Mucosa of descending colon (tissue), 3 donors: ENCODE measurements at regions not wholly inside any gene's neighbourhood (a gene's known extent, or its start where the extent isn't known, plus 50 kb on each side); places are given as distances from the start of the nearest gene placed in this dataset.
A peak's percentile ranks its signal among the peaks of the same experiment; 100 is the strongest.

Experiments
- ATAC-seq: fragments of 200-7000 bp; cut with Tn5 transposase; one replicate; pipeline ENCODE4 v1.9.1; 2020; ENCODE audit warnings: mild to moderate bottlenecking, moderate library complexity
- DNase-seq, 3 donors: peaks; one replicate each; pipeline ENCODE4 v3.0.0-alpha.2; 2020
- H3K36me3 ChIP-seq: fragments of 200-600 bp; one replicate; pipeline ENCODE4 v1.8.0; 2021; ENCODE audit warnings: low read depth, mild to moderate bottlenecking
- H3K4me1 ChIP-seq: fragments of 200-600 bp; one replicate; pipeline ENCODE4 v1.8.0; 2021; ENCODE audit warnings: low read depth, mild to moderate bottlenecking
- H3K4me3 ChIP-seq: fragments of 200-600 bp; one replicate; pipeline ENCODE4 v1.8.0; 2021; ENCODE audit warnings: mild to moderate bottlenecking
- H3K9me3 ChIP-seq: fragments of 200-600 bp; one replicate; pipeline ENCODE4 v1.8.0; 2021; ENCODE audit warnings: mild to moderate bottlenecking
- intact Hi-C, 2 donors: fragments of 100-400 bp; cut with DNase I in 1 of 2; cut with micrococcal nuclease in 1 of 2; formaldehyde crosslinking; loops; one replicate each; pipeline versions ENCODE4 v1.11.0 to v1.11.1; 2022; cut with DNase I, micrococcal nuclease
- TF ChIP-seq, protein P1 (sequence below): fragments of 200-600 bp; IDR thresholded peaks from one replicate; pipeline ENCODE4 v1.8.0; 2022; ENCODE audit warnings: antibody characterized with exemption, mild to moderate bottlenecking
- donor health status: DM: no; HTN: no; CAD: no; lungs with moderate emphysema.
- donor health status: DM: no; HTN: no; CAD: no.
- donor health status: DM: no; HTN: yes; CAD: no.

DNA sequence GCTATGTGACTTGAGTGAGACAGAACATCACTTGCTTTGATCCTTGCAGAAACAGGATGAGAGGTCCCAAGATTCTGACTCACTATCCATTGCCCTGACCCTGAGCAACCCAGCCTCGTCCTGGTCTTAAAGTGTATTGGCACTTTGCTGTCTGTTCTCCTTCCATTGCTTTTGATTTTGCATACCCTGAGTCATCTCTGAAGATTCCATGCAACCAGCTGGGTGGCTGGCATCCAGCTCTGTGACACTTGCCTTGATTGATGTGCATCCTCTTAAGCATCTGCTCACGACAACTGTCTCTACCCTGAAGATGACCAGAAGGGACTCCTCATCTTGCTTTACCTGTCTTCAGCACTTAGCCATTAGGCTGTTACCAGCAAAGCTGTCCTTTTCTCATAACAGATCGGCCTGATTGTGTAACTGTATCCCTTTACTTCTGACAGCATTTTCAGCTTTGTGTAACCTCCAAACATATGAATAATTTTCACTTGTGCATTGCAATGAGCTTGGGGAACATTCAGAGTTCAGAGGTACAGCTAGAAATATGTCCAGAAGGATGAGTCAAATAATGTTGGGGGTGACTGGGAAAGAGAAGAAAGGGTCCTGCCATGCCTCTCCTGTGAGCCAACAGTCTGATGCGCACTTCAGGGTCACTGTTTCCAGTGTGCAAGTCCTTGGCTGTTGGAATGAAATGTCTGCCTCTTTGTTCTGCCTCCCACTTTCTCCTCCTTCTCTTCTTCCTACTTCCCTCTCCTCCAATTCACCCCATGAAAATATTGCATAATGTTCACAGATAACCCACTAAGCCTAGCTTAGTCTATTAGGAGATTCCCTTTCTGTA lies 249.7 kb upstream of the OSR1 start:
- TF ChIP-seq, protein P1, sequence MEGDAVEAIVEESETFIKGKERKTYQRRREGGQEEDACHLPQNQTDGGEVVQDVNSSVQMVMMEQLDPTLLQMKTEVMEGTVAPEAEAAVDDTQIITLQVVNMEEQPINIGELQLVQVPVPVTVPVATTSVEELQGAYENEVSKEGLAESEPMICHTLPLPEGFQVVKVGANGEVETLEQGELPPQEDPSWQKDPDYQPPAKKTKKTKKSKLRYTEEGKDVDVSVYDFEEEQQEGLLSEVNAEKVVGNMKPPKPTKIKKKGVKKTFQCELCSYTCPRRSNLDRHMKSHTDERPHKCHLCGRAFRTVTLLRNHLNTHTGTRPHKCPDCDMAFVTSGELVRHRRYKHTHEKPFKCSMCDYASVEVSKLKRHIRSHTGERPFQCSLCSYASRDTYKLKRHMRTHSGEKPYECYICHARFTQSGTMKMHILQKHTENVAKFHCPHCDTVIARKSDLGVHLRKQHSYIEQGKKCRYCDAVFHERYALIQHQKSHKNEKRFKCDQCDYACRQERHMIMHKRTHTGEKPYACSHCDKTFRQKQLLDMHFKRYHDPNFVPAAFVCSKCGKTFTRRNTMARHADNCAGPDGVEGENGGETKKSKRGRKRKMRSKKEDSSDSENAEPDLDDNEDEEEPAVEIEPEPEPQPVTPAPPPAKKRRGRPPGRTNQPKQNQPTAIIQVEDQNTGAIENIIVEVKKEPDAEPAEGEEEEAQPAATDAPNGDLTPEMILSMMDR = no peak
- intact Hi-C loops = no loop called here
- H3K36me3 ChIP-seq = no peaks in the 10 kb centered on the region
- H3K4me3 ChIP-seq = no peak overlapping the region
- ATAC-seq (peak; percentile 16), DNase-seq (no peak)
- H3K9me3 ChIP-seq = no peaks in the 10 kb centered on the region
- no peaks in the 10 kb centered on the region for H3K4me1 ChIP-seq

DNA sequence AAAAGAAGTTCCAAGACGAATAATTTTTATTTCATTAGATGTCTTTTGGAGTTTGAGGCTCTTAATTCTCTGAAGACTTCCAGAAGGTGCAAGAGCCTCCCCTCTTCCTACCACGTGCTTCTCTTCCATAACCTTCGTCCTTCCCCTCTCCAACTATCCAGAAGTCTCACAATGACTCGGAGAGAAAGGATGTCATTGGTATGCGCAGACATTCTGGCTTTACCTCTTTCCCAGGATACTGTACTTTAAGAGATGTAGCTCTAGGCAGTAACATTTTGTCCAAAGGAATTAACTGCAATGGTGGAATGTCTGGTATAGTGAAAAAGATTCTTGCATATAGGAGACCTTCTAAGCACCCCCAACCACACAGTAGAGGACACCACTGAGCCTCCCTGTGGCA lies 249.0 kb upstream of the OSR1 start:
- Histone ChIP-seq H3K9me3 (no peaks in the 10 kb centered on the region), H3K4me1 (no peaks in the 10 kb centered on the region), H3K36me3 (no peaks in the 10 kb centered on the region), H3K4me3 (no peak overlapping the region)
- ATAC-seq = no peak
- no peak for DNase-seq
- TF ChIP-seq, protein P1 = no peak
- intact Hi-C loops = no loop called here

DNA sequence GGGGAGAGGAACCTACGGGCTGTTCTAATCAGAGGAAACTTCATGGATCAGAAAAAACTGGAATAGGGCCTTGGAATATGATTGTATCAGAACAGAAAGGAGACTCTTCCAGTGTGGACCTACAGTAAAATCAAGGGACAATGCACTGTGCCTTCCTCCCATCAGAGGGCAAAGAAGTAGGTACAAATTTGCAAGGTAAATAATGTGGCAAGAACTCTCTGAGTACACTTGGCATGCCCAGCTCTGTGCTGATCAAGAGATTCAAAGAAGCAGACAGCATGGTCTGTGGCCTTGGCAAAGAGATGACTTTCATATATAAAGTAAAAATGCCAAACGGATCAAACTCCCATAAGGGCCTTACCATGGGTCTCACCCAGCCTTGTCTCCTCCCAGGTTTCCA lies 242.6 kb upstream of the OSR1 start:
- Histone ChIP-seq H3K36me3 (no peaks in the 10 kb centered on the region), H3K4me3 (no peak overlapping the region), H3K9me3 (no peaks in the 10 kb centered on the region), H3K4me1 (no peaks in the 10 kb centered on the region)
- ATAC-seq = no peak
- DNase-seq = no peak
- intact Hi-C loops = no loop called here
- TF ChIP-seq, protein P1 = no peak

DNA sequence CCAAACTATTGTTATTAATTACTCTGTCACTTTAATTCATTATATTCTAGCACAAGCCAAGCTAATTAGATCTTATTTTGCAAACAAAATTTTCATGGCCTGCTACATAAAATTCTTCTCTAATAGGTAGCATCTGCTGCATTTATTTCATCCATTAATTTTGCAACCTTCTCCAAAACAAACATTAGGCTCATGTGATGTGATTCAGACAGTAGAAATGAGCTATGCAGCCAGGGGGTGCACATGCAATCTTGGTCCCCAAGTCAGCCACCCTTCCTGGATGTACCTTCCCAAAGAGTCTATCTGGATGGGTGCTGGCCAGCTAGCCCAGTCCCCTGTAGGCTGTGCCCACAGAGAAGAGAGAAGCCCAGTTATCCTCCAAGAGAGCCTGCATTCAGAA lies 242.1 kb upstream of the OSR1 start:
- Histone ChIP-seq H3K4me3 (no peak overlapping the region), H3K36me3 (no peaks in the 10 kb centered on the region), H3K9me3 (no peaks in the 10 kb centered on the region), H3K4me1 (no peaks in the 10 kb centered on the region)
- intact Hi-C loops = no loop called here
- DNase-seq (no peak), ATAC-seq (no peak)
- TF ChIP-seq, protein P1 = no peak

DNA sequence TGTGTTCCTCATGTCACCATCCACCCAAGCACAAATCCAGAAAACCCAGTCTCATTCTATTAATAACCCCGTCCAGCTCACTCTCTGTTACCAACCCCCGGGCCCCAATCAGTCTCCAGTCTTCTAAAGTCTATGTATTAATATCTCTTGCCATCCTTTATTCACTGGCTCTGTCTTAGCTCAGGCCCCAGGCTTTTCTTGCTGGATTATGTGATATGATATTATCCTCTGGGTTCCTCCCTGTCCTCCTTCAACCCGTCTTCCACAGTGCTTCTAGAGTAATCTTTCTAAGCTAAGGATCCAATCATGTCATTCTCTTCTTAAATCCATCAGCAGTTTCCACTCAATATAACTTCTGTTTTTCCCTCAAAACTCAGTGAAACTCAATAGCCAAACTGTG lies 240.5 kb upstream of the OSR1 start:
- H3K36me3 ChIP-seq = no peaks in the 10 kb centered on the region
- ATAC-seq = no peak
- H3K4me3 ChIP-seq = no peak overlapping the region
- H3K4me1 ChIP-seq = no peaks in the 10 kb centered on the region
- TF ChIP-seq, protein P1 = no peak
- intact Hi-C loops = no loop called here
- no peaks in the 10 kb centered on the region for H3K9me3 ChIP-seq
- no peak for DNase-seq
